ENCODE measurements at regions not wholly inside any gene's neighbourhood (a gene's known extent, or its start where the extent isn't known, plus 50 kb on each side); places are given as distances from the start of the nearest gene placed in this dataset.
A peak's percentile ranks its signal among the peaks of the same experiment; 100 is the strongest.
"Not testable (repeated sequence)": the region's sequence is repeated elsewhere in the genome, so short reads cannot be mapped to it uniquely, and the experiment has no call there.

DNA sequence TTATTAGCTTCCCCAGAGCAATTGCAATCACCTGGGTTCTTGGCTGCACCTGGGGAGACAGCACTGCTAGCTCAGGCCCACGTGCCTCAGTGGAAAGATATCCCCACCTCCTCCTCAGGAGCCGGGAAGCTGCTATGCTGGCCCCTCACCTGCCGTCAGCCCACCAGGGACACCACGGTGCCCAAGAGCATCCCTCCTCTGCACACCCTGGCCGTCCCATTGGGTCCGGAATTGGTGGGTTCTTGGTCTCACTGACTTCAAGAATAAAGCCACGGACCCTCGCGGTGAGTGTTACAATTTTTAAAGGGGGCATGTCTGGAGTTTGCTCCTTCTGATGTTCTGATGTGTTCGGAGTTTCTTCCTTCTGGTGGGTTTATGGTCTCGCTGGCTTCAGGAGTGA lies 72.3 kb upstream of the MEF2A start:
- peak overlapping the region; percentile 9 for H3K27ac Mint-ChIP-seq (ENCODE audit: unreplicated experiment)
- H3K27me3 Mint-ChIP-seq (ENCODE audit: low read depth) = no peaks in the 10 kb centered on the region
- no peak overlapping the region for H3K4me3 Mint-ChIP-seq
- no peak for DNase-seq (ENCODE audit: low read depth, low spot score)
- peaks cover 10% of the 10 kb centered on the region for H3K9me3 Mint-ChIP-seq
- H3K4me1 Mint-ChIP-seq = peaks cover 8% of the 10 kb centered on the region
- H3K36me3 Mint-ChIP-seq (ENCODE audit: low read depth) = peaks cover 3% of the 10 kb centered on the region
- TF ChIP-seq, protein P1, sequence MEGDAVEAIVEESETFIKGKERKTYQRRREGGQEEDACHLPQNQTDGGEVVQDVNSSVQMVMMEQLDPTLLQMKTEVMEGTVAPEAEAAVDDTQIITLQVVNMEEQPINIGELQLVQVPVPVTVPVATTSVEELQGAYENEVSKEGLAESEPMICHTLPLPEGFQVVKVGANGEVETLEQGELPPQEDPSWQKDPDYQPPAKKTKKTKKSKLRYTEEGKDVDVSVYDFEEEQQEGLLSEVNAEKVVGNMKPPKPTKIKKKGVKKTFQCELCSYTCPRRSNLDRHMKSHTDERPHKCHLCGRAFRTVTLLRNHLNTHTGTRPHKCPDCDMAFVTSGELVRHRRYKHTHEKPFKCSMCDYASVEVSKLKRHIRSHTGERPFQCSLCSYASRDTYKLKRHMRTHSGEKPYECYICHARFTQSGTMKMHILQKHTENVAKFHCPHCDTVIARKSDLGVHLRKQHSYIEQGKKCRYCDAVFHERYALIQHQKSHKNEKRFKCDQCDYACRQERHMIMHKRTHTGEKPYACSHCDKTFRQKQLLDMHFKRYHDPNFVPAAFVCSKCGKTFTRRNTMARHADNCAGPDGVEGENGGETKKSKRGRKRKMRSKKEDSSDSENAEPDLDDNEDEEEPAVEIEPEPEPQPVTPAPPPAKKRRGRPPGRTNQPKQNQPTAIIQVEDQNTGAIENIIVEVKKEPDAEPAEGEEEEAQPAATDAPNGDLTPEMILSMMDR (conservative IDR thresholded peaks at IDR 0.05) = no peak

GRCh38 chr15:99494536-99495233 lies 71.1 kb upstream of the MEF2A start:
- H3K9me3 Mint-ChIP-seq; DNase-seq (ENCODE audit: low read depth, low spot score); H3K36me3 Mint-ChIP-seq (ENCODE audit: low read depth); H3K27me3 Mint-ChIP-seq (ENCODE audit: low read depth); H3K4me3 Mint-ChIP-seq; H3K27ac Mint-ChIP-seq (ENCODE audit: unreplicated experiment); H3K4me1 Mint-ChIP-seq: not testable (repeated sequence)

DNA sequence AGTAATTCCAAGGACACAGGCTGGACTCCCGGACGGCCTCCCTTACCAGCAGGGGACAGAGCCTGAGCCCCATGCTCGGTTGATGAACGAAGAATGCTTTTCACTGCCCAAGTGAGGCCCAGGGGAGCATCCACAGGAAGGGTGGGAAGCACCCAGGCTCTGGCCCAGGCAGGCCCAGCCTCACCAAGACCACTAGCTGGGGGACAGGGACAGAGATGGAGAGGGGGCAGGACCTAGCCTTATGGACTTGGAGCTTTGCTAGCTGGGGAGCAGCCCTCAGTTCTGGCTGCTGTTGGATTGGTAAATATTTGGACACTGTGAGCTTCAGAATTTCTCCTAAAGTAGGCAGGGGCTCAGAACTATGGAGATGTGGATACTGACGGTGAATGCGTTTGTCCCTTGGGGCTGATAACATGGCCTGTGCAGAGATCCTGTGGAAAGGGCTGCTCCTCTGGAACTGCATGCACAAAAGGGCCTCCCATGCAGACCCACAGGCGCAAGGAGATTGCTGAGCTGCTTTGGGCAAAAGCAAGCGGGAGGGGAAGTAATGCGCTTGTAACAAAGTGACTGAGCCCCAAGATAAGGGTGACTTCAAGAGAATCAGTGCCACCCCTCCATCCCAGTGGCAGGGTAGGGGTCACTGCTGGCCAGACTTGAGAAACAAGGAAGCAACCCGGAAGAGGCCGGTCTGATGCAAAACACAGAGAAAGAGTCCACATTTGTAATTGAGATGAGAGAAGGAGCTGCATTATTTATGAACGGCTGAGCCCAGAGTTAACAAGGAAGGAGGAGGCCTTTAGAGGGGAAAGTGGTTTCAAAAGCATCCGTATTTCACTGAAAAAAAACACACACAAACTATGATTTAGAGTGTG lies 70.1 kb upstream of the MEF2A start:
- Mint-ChIP-seq H3K36me3 (ENCODE audit: low read depth) (peaks cover 3% of the 10 kb centered on the region), H3K4me1 (peaks cover 8% of the 10 kb centered on the region), H3K4me3 (no peak overlapping the region)

GRCh38 chr15:99496302-99496629 lies 69.5 kb upstream of the MEF2A start:
- no peak for DNase-seq (ENCODE audit: low read depth, low spot score)
- peaks cover 3% of the 10 kb centered on the region for H3K36me3 Mint-ChIP-seq (ENCODE audit: low read depth)
- peak overlapping the region; percentile 79 for H3K27ac Mint-ChIP-seq (ENCODE audit: unreplicated experiment)
- TF ChIP-seq, protein P1 (conservative IDR thresholded peaks at IDR 0.05) = no peak
- peaks cover 8% of the 10 kb centered on the region for H3K4me1 Mint-ChIP-seq
- no peaks in the 10 kb centered on the region for H3K27me3 Mint-ChIP-seq (ENCODE audit: low read depth)
- H3K4me3 Mint-ChIP-seq = no peak overlapping the region
- H3K9me3 Mint-ChIP-seq = peaks cover 10% of the 10 kb centered on the region

More for the DNA sequence above, 70.1 kb upstream of the MEF2A start:
- TF ChIP-seq, protein P1 (conservative IDR thresholded peaks at IDR 0.05) = no peak
- Mint-ChIP-seq H3K27me3 (ENCODE audit: low read depth) (no peaks in the 10 kb centered on the region), H3K27ac (ENCODE audit: unreplicated experiment) (peak overlapping the region; percentile 85), H3K9me3 (peaks cover 10% of the 10 kb centered on the region)
- no peak for DNase-seq (ENCODE audit: low read depth, low spot score)

GRCh38 chr15:99502182-99502581 lies 63.6 kb upstream of the MEF2A start:
- Mint-ChIP-seq H3K36me3 (ENCODE audit: low read depth) (peaks cover 3% of the 10 kb centered on the region), H3K4me1 (no peaks in the 10 kb centered on the region), H3K27me3 (ENCODE audit: low read depth) (no peaks in the 10 kb centered on the region), H3K9me3 (peaks cover 7% of the 10 kb centered on the region), H3K4me3 (no peak overlapping the region), H3K27ac (ENCODE audit: unreplicated experiment) (no peak overlapping the region)
- TF ChIP-seq, protein P1 (conservative IDR thresholded peaks at IDR 0.05) = no peak
- DNase-seq (ENCODE audit: low read depth, low spot score) = no peak

DNA sequence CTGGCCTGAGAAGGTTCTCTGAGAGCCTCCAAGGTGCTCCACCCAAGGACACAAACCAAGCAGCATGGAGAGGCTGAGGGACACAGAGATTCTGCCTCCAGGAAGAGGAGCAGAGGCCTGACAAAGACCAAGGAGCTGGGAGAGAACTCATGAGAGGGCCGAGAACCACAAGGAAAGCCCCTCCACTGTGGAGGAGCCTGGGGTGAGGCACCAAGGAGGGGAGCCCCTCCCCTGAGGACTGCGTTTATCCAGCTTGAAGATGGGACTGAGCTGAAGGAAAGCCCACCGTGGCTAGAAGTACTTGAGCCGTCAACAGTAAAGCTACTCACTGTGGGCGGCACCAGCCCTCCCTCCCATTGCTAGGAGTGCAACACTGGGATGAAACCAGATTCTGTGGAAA lies 63.1 kb upstream of the MEF2A start:
- Mint-ChIP-seq H3K4me1 (peaks cover under 1% of the 10 kb centered on the region), H3K27ac (ENCODE audit: unreplicated experiment) (no peak overlapping the region)

More for the DNA sequence above, 63.1 kb upstream of the MEF2A start:
- no peaks in the 10 kb centered on the region for H3K27me3 Mint-ChIP-seq (ENCODE audit: low read depth)
- no peaks in the 10 kb centered on the region for H3K36me3 Mint-ChIP-seq (ENCODE audit: low read depth)
- TF ChIP-seq, protein P1 (conservative IDR thresholded peaks at IDR 0.05) = no peak
- no peak overlapping the region for H3K4me3 Mint-ChIP-seq
- H3K9me3 Mint-ChIP-seq = peaks cover 2% of the 10 kb centered on the region
- DNase-seq (ENCODE audit: low read depth, low spot score) = no peak

All from neural crest cell (in vitro differentiated cells).